Loucy (cell line): ENCODE measurements at regions not wholly inside any gene's neighbourhood (a gene's known extent, or its start where the extent isn't known, plus 50 kb on each side); places are given as distances from the start of the nearest gene placed in this dataset.

ENCODE experiments used
- H2AFZ ChIP-seq: fragments of 200-600 bp; sonication (generic); 2 replicates; pipeline ENCODE4 v1.6.0; 2016; ENCODE audit warnings: antibody characterized with exemption, mild to moderate bottlenecking, low read length, moderate library complexity
- H3F3A ChIP-seq: fragments of 200-600 bp; 2 replicates; pipeline ENCODE4 v1.6.0; 2016; ENCODE audit warnings: antibody characterized with exemption, low read depth, mild to moderate bottlenecking
- H3K27me3 ChIP-seq: fragments of 200-600 bp; sonication (generic); 2 replicates; pipeline ENCODE4 v1.6.1; 2014; ENCODE audit warnings: low read length, mild to moderate bottlenecking; ENCODE audit not compliant: insufficient read depth, poor library complexity, severe bottlenecking
- H3K36me3 ChIP-seq: fragments of 200-600 bp; sonication (generic); 2 replicates; pipeline ENCODE4 v1.6.1; 2016; ENCODE audit warnings: low read length; ENCODE audit not compliant: insufficient read depth
- H3K4me1 ChIP-seq: fragments of 200-600 bp; sonication (generic); 2 replicates; pipeline ENCODE4 v1.5.1; 2014; ENCODE audit warnings: low read length, mild to moderate bottlenecking; ENCODE audit not compliant: insufficient read depth, poor library complexity, severe bottlenecking
- H3K4me2 ChIP-seq: fragments of 200-600 bp; sonication (generic); 2 replicates; pipeline ENCODE4 v1.6.0; 2014; ENCODE audit warnings: antibody characterized with exemption, low read length, low read depth, mild to moderate bottlenecking; ENCODE audit not compliant: poor library complexity, severe bottlenecking
- H3K4me3 ChIP-seq: fragments of 200-600 bp; sonication (generic); 2 replicates; pipeline ENCODE4 v1.5.1; 2014; ENCODE audit warnings: low read length, mild to moderate bottlenecking, mixed read lengths; ENCODE audit not compliant: poor library complexity, severe bottlenecking
- H3K79me2 ChIP-seq: fragments of 200-600 bp; sonication (generic); 2 replicates; pipeline ENCODE4 v1.6.1; 2014; ENCODE audit warnings: low read length; ENCODE audit not compliant: insufficient read depth
- H3K9ac ChIP-seq: fragments of 200-600 bp; sonication (generic); 2 replicates; pipeline ENCODE4 v1.6.0; 2014; ENCODE audit warnings: mild to moderate bottlenecking, low read depth, low read length, moderate library complexity; ENCODE audit not compliant: poor library complexity, severe bottlenecking
- H3K9me2 ChIP-seq: fragments of 200-600 bp; sonication (generic); replicated peaks from 2 replicates; pipeline ENCODE4 v1.6.1; 2016; ENCODE audit warnings: low read depth, low read length, mixed read lengths
- H3K9me3 ChIP-seq: fragments of 200-600 bp; sonication (generic); 2 replicates; pipeline ENCODE4 v1.6.1; 2014; ENCODE audit warnings: mild to moderate bottlenecking, antibody characterized with exemption, low read length, low read depth; ENCODE audit not compliant: insufficient read depth
- H4K20me1 ChIP-seq: fragments of 200-600 bp; sonication (generic); 2 replicates; pipeline ENCODE4 v1.6.0; 2014; ENCODE audit warnings: antibody characterized with exemption, low read length, mild to moderate bottlenecking; ENCODE audit not compliant: insufficient read depth, poor library complexity, severe bottlenecking
- EZH2phosphoT487 ChIP-seq: fragments of 200-600 bp; IDR thresholded peaks from 2 replicates; pipeline ENCODE4 v1.6.1; 2018; ENCODE audit warnings: antibody characterized with exemption, mild to moderate bottlenecking, moderate library complexity, borderline replicate concordance
- TF ChIP-seq, protein P1 (sequence below): fragments of 200-600 bp; sonication (generic); conservative IDR thresholded peaks from 2 replicates; pipeline ENCODE4 v1.5.1; 2014; ENCODE audit warnings: mild to moderate bottlenecking, antibody characterized with exemption, low read length

DNA sequence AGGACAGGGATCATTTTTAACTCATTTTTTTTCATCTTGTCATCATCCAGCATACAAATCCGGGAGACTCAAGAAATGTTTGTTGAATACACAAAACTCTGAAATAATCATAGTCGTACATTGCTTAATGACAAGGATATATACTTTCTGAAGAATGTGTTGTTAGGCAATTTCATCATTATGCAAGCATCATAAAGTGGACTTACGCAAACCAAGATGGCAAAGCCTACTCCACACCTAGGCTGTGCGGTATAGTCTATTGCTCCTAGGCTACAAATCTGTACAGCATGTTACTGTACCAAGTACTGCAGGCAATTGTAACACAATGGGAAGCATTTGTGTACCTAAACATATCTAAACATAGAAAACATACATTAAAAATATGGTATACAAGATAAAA lies 264.1 kb downstream of the TSHZ3 start:
- H3K36me3 ChIP-seq = no peaks in the 10 kb centered on the region
- no peak overlapping the region for H3K9ac ChIP-seq

DNA sequence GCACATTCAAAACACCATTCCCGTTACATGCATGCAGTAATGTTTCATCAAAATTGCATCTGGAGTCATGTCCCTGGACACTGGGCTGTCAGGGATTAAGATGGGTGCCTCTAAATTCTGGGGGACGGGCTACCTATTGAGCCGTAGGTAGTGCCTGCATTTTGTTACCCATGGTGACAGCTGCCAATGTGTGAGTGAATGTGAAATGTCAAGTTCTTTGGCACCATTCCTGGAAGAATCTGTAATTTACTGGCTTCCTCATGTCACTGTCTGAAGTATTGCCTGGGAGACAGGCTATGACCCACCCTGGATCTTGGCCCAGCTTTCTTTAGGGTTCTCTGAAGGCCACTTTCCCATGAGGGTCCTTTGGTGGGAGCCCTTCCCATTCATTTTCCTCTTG lies 266.1 kb downstream of the TSHZ3 start:
- H3K79me2 ChIP-seq = no peaks in the 10 kb centered on the region
- no peaks in the 10 kb centered on the region for H3K9me2 ChIP-seq
- no peak overlapping the region for H3K4me2 ChIP-seq
- H3K9ac ChIP-seq = no peak overlapping the region
- H2AFZ ChIP-seq = no peak overlapping the region
- no peak overlapping the region for H3K4me3 ChIP-seq
- H3K36me3 ChIP-seq = no peaks in the 10 kb centered on the region
- H3K27me3 ChIP-seq = no peaks in the 10 kb centered on the region
- no peaks in the 10 kb centered on the region for H3F3A ChIP-seq
- H3K4me1 ChIP-seq = no peaks in the 10 kb centered on the region
- no peak for TF ChIP-seq EZH2phosphoT487
- TF ChIP-seq, protein P1, sequence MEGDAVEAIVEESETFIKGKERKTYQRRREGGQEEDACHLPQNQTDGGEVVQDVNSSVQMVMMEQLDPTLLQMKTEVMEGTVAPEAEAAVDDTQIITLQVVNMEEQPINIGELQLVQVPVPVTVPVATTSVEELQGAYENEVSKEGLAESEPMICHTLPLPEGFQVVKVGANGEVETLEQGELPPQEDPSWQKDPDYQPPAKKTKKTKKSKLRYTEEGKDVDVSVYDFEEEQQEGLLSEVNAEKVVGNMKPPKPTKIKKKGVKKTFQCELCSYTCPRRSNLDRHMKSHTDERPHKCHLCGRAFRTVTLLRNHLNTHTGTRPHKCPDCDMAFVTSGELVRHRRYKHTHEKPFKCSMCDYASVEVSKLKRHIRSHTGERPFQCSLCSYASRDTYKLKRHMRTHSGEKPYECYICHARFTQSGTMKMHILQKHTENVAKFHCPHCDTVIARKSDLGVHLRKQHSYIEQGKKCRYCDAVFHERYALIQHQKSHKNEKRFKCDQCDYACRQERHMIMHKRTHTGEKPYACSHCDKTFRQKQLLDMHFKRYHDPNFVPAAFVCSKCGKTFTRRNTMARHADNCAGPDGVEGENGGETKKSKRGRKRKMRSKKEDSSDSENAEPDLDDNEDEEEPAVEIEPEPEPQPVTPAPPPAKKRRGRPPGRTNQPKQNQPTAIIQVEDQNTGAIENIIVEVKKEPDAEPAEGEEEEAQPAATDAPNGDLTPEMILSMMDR = no peak
- no peaks in the 10 kb centered on the region for H4K20me1 ChIP-seq
- 0 out of 2 replicates have a peak, but pooled peaks cover 4% of the 10 kb centered on the region for H3K9me3 ChIP-seq

More for the DNA sequence above, 264.1 kb downstream of the TSHZ3 start:
- H3K4me3 ChIP-seq = no peak overlapping the region
- no peak overlapping the region for H2AFZ ChIP-seq
- 0 out of 2 replicates have a peak, but pooled peaks cover 4% of the 10 kb centered on the region for H3K9me3 ChIP-seq
- no peaks in the 10 kb centered on the region for H3F3A ChIP-seq
- H3K9me2 ChIP-seq = no peaks in the 10 kb centered on the region
- no peaks in the 10 kb centered on the region for H3K4me1 ChIP-seq
- TF ChIP-seq EZH2phosphoT487 = no peak
- TF ChIP-seq, protein P1 = no peak
- H3K27me3 ChIP-seq = no peaks in the 10 kb centered on the region
- no peak overlapping the region for H3K4me2 ChIP-seq
- H4K20me1 ChIP-seq = no peaks in the 10 kb centered on the region
- H3K79me2 ChIP-seq = no peaks in the 10 kb centered on the region

DNA sequence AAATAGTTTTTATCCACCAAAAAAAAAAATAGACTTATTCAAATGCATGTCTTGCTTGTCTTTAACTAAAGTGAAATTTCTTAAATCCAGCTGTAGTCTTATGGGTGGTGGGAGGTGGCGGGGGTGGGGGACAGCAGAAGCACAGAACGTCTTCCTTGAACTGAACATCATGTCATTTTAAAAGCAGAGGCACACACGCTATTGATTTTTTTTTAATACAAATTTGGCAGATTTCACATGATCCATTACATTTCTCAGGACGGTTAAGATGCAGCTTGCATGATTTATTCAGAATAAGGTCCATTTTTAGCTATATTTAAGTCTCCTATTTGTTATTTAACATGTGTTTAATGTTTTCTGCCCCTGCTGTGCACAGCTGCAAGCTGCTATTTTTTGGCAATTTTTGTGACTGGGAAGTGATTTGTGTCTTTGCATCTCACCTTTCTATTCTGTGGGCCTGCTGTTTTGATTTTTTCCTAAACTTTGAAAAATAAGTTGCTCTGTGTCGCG lies 274.0 kb downstream of the TSHZ3 start:
- TF ChIP-seq EZH2phosphoT487 = no peak
- TF ChIP-seq, protein P1 = no peak
- no peaks in the 10 kb centered on the region for H3K9me2 ChIP-seq
- H3K4me2 ChIP-seq = no peak overlapping the region

More for the DNA sequence above, 274.0 kb downstream of the TSHZ3 start:
- Histone ChIP-seq H3K79me2 (no peaks in the 10 kb centered on the region), H3K9me3 (no peaks in the 10 kb centered on the region; the same call in 1 of the 2 replicates), H3K4me3 (no peak overlapping the region), H3F3A (no peaks in the 10 kb centered on the region), H2AFZ (no peak overlapping the region), H3K9ac (no peak overlapping the region), H3K36me3 (no peaks in the 10 kb centered on the region), H3K4me1 (no peaks in the 10 kb centered on the region), H4K20me1 (no peaks in the 10 kb centered on the region), H3K27me3 (no peaks in the 10 kb centered on the region)
